ENCODE measurements at regions not wholly inside any gene's neighbourhood (a gene's known extent, or its start where the extent isn't known, plus 50 kb on each side); places are given as distances from the start of the nearest gene placed in this dataset.

DNA sequence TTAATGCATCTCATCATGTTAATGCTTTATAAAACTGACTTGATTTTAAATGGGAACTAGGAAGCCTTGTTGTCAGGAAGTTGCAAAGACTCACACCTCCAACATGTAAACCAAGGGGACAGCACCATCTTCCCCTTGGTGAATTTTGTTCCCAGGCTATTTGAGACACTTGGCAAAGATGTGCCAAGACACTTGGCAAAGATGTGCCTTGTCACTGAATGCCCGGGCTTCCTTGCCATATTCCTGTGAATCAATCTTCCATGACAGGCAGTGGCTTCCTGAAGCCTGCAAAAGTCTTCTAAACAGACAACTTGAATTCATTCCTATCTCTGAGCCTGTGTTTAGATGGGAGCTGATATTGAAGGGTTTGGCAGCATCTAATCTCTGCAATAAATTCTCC lies 465.4 kb upstream of the C16orf82 start (continued):
- TF ChIP-seq SIN3A (IDR thresholded peaks at IDR 0.05; ENCODE audit: borderline replicate concordance in 2 of 2, control insufficient read depth in 1 of 2, low read depth in 2 of 2, low read length in 2 of 2), result no peak
- TF ChIP-seq SMAD4 (CRISPR knock-in tag; conservative IDR thresholded peaks at IDR 0.05), result no peak
- no peak for TF ChIP-seq TAF1 (IDR thresholded peaks at IDR 0.05; ENCODE audit: control insufficient read depth, extremely low read depth, insufficient read depth, low read length, severe bottlenecking)

DNA sequence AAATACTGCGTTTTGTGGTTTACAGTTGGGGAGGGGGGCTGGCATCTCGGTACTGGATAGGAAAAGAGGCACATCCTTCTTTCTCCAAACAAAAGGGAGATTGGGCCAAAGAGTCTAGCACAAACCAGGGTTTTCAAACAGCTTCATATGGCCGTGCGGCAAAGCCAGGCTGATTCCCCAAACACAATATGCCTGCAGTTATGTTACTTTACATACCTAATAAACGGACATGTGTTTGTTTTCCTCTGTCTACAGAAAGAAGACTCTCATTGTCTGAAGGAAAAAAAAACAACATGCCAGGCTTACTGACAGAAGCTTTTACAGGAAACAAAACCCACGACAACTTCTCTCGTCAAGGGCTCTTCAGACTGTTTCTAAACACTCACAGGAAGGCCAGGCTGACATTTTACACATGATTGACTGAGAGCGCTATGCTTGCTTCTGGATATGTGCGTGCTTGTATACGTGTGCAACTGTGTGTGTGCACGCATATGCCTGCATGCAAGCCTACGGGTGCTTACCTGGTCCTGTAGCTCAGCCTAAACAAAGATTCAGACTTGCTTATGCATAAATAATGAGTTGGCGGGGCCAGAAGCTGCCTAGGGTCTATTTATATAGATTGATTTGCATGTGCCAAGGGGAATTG lies 461.0 kb upstream of the C16orf82 start:
- H3K27ac ChIP-seq (ENCODE audit: extremely low read depth, low read depth, low read length), result no peak overlapping the region
- BruUV-seq (replicated peaks), result no TSS peak
- no peaks in the 10 kb centered on the region for H4K20me1 ChIP-seq (replicated peaks; ENCODE audit: control insufficient read depth, insufficient read depth, low read length)
- no peak for ATAC-seq
- H3K9ac ChIP-seq (ENCODE audit: insufficient read depth in 1 of 2, low read depth in 2 of 2, low read length in 2 of 2), result no peak overlapping the region
- H3K4me2 ChIP-seq (ENCODE audit: insufficient read depth, low read length), result no peak overlapping the region
- in situ Hi-C loops (cut with MboI), result no loop called here
- no peaks in the 10 kb centered on the region for H3K79me2 ChIP-seq (ENCODE audit: control insufficient read depth, insufficient read depth, low read length)
- H2AFZ ChIP-seq (ENCODE audit: low read depth, low read length), result no peak overlapping the region
- ChIA-PET POLR2A (no interaction called here), CTCF (ENCODE audit: low intra/inter-chr PET ratio) (no interaction called here)
- 0 out of 5 replicates have a peak, but pooled peaks cover 0 to 6% of the 10 kb centered on the region in 2 experiments for H3K27me3 ChIP-seq (ENCODE audit: control insufficient read depth in 2 of 2, insufficient read depth in 2 of 2, low read length in 2 of 2)
- no peaks in the 10 kb centered on the region for H3K9me1 ChIP-seq (ENCODE audit: control insufficient read depth, insufficient read depth, low read length)
- FAIRE-seq, result no peak
- no peaks in the 10 kb centered on the region for H3K9me3 ChIP-seq (replicated peaks; ENCODE audit: control insufficient read depth, insufficient read depth, low read depth, low read length)
- no peak overlapping the region for H3K4me3 ChIP-seq
- no peak for DNase-seq (ENCODE audit: extremely low read depth in 1 of 4, low spot score in 3 of 4)
- 5% methylated on average over 13 of the region's 13 CpGs for WGBS (ENCODE audit: insufficient coverage, low coverage, missing lambda C conversion rate)
- H3K4me1 ChIP-seq (replicated peaks in 1 of 2; ENCODE audit: control insufficient read depth in 2 of 2, insufficient read depth in 2 of 2, low read length in 2 of 2), result no peaks in the 10 kb centered on the region
- no peaks in the 10 kb centered on the region for H3K36me3 ChIP-seq (ENCODE audit: control insufficient read depth, insufficient read depth, low read length)
- intact Hi-C loops (cut with micrococcal nuclease), result no loop called here
- TF ChIP-seq ILK (tag; IDR thresholded peaks at IDR 0.05; ENCODE audit: borderline replicate concordance, low read depth), result no peak
- no peak for TF ChIP-seq FOXA3 (CRISPR knock-in tag; conservative IDR thresholded peaks at IDR 0.05 in 1 of 2, IDR thresholded peaks at IDR 0.05 in 1 of 2)
- TF ChIP-seq TAF7 (tag; IDR thresholded peaks at IDR 0.05), result no peak
- no peak for TF ChIP-seq ILF3 (IDR thresholded peaks at IDR 0.05; ENCODE audit: borderline replicate concordance)
- TF ChIP-seq ZKSCAN3 (CRISPR knock-in tag; IDR thresholded peaks at IDR 0.05), result no peak
- no peak for TF ChIP-seq ZNF75A (CRISPR knock-in tag; IDR thresholded peaks at IDR 0.05)
- no peak for TF ChIP-seq KDM1A (IDR thresholded peaks at IDR 0.05)
- no peak for TF ChIP-seq ESRRA (IDR thresholded peaks at IDR 0.05; ENCODE audit: borderline replicate concordance, low read depth)
- TF ChIP-seq ZNF589 (CRISPR knock-in tag; IDR thresholded peaks at IDR 0.05; ENCODE audit: low read depth), result no peak
- TF ChIP-seq ZNF23 (CRISPR knock-in tag; IDR thresholded peaks at IDR 0.05), result no peak
- no peak for TF ChIP-seq HEY1 (CRISPR knock-in tag; IDR thresholded peaks at IDR 0.05; ENCODE audit: borderline replicate concordance)
- TF ChIP-seq, protein P1, sequence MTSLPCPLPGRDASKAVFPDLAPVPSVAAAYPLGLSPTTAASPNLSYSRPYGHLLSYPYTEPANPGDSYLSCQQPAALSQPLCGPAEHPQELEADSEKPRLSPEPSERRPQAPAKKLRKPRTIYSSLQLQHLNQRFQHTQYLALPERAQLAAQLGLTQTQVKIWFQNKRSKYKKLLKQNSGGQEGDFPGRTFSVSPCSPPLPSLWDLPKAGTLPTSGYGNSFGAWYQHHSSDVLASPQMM (CRISPR knock-in tag; IDR thresholded peaks at IDR 0.05), result no peak
- TF ChIP-seq ZNF197 (CRISPR knock-in tag; IDR thresholded peaks at IDR 0.05; ENCODE audit: low read depth), result no peak
- no peak for TF ChIP-seq MLLT1 (IDR thresholded peaks at IDR 0.05)
- TF ChIP-seq NFATC3 (IDR thresholded peaks at IDR 0.05), result no peak
